Activated CD4-positive, alpha-beta T cell treated with anti-CD3 and anti-CD28 coated beads, Interleukin-2, Interleukin-6, amounts not matched to agents 100 ng/mL and 50 ng/mL, durations not matched to agents 16 hours and 8 hours (primary cell): ENCODE measurements at regions not wholly inside any gene's neighbourhood (a gene's known extent, or its start where the extent isn't known, plus 50 kb on each side); places are given as distances from the start of the nearest gene placed in this dataset.
A peak's percentile ranks its signal among the peaks of the same experiment; 100 is the strongest.
"Not testable (repeated sequence)": the region's sequence is repeated elsewhere in the genome, so short reads cannot be mapped to it uniquely, and the experiment has no call there.

Source experiments
- DNase-seq: peaks from one replicate; pipeline ENCODE4 v3.0.0-alpha.2; 2020

DNA sequence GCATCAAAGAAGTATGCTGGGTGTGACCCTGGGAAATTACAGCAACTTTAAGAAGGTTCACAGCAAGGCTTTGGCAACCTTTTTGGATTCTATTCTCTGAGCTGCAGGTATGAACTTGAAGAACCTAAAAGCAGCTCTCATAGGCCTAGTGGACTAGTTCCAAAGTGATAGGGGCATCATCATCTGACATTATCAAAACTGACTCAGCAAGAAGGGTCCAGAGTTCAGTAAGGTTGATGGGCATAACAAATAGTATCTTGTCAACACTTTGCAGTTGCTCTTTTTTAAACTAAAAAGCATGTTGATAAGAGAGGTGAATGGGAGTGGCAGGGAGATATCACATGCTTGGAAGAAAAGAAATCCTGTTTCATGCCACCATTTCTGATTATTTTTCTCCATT lies 249.3 kb downstream of the ZNF674 start:
- no peak for DNase-seq

DNA sequence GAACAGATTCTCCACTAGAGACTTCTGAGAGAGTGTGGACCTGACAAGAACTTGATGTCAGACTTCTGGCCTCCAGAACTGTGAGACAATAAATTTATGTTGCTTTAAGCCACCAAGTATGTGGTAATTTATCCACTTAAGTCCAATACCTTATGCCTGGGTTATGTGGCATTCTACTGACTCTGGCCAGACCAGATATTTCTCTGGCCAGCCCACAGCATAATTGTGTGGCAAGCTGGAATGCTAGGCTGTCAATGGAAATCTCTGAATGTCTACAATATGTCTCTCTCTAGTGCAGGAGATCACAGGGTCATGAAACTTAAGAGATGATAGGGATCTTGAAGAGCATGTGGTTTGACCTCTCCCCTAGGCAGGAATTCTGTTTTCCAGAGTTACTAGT lies 251.0 kb downstream of the ZNF674 start:
- DNase-seq: no peak

DNA sequence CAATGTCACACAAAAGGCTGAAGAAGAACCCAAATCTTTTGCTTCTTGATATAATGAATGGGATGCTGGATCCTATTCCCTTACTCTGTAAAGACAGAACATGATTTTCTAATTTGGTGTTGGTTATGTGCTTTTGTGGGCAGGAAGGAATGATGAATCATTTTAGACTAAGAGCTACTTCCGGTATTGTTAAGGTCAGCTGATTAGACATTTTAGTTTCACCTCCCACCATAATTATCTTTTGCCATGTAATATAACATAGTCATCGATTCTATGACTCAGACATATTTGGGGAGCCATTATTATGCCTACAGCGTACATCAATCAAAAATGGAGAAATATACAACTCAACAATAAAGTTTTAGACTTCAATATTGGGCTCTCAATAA lies 265.3 kb downstream of the ZNF674 start:
- peak; percentile 53 for DNase-seq

DNA sequence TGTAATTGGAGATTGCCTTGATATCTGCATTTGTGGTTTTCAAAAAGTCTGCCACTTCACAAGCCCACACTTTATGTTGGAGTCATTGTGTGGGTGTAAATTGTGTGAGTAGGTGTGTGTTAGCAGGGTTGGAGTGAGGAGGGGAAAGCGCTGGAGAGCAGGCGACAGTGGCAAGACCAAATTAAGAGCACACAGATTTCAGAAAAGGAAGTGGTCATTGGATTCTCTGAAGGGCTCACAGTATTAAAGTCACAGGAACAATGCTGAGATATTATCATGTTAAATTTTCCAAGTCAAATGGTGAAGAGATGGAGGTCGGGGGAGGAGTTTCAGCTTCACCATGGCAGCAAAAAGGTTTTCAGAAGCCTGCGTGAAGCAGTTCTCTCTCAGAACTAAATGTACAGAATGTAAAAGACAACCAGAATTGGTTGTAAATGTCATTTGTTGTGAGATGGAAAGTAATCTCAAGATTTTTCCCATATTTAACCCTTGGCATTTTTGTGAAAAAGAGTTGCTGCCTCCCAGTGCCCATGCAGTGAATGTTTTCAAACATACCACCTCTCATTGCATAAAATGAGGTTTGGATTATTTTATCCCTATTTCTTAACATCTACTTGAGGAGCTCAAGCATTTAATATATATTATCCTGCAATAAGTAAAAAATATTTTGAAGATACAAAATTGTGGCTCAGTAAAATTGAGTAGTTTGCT lies 265.9 kb downstream of the ZNF674 start:
- peak; percentile 51 for DNase-seq

DNA sequence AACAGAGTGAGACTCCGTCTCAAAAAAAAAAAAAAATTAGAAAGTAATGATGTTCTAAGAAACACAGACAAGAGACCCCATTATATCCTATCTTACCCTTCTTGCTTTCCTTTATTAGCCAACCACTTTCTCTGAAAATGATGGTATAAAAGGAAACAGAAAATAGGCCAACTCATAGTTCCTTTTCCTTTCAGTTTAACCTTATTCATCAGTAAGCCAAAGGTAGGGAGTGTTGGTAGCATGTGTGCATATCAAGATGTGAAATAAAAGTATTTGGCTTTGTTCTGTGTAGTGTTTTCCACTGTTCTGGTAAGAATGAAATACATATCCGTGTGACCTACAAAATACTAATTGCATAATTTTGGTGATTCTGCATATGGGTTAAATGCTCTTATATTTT lies 266.6 kb downstream of the ZNF674 start:
- peak; percentile 21 for DNase-seq

DNA sequence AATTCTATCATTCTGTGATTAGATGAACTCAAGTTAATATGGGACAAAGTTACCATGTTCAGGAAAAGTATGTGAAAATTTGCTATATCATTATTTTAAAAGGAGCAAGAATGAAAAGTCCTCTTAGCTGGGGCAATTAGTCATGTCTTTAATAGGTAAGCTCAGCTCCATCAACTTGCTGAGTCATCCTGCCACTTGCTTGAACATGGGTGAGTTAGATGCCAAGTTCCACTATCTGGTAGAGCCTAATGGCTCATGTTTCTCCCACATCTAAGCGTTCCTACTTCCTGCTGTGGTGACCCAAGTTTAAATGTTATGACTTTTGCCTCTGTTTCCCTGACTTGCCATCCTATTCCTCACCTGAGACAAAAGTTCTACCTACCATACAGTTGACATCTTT lies 276.8 kb downstream of the ZNF674 start:
- peak; percentile 39 for DNase-seq

DNA sequence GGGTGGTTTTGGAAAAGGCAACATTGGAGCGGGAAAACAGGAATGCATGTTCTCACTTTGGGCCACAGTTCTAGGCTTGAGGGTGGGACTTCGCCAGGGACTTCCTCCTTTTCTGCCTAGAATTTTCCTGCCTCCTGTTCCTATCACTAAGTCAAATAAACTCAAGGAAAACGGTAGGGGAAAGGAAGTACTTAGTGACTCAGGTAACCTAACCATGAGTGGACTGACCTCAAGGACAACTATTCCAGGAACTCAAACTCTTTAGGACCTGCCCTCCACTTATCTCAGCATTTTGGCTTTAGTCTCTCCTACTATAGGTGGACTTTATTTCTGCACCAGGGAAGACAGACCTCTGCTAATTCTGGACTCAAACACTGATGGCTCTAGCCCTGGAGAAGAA lies 281.7 kb downstream of the ZNF674 start:
- DNase-seq: no peak

DNA sequence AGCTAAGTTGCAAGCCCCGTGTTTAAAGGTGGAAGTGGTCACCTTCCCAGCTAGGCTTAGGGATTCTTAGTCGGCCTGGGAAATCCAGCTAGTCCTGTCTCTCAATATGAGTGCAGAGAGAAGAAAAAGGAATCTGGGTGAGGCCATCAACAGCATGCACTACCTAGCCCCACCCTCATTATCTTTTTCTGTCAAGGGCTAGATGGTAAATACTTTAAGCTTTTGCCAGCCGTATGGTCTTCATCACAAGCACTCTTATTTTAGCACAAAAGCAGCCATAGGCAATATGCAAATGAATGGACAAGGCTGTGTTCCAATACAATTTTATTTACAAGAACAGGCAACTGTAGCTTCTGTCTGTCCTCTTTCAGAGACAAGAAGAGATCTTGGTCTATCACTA lies 282.9 kb downstream of the ZNF674 start:
- DNase-seq: no peak

DNA sequence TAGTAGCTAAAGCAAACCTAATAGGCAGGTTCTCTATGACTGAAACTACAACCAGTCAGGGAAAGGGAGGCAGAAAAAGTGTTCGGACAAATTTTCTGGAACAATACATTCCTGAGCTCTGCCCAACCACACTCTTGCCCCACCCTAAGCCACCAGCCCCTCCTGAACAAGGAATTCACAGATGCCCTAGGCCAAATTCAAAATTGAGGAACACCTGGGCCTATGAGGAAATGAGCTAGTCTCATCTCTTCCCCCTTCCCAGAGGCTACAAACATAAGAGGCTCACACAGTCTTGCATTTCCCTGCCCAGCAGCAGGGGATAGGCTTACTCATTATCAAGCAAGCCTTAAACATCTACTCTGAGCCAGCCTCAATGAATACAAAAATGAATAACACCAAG lies 284.7 kb downstream of the ZNF674 start:
- no peak for DNase-seq

DNA sequence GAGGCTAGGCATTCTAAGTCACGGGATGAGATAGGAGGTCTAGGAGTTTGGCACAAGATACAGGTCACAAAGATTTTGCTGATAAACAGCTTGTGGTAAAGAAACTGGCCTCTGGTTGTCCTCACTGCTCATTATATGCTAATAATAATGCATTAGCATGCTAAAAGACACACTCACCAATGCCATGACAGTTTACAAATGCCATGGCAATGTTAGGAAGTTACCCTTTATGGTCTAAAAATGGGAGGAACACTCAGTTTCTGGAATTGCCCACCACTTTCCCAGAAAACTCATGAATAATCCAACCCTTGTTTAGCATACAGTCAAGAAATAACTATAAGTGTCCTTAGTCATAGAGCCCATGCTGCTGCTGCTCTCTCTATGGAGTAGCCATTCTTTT lies 286.9 kb downstream of the ZNF674 start:
- no peak for DNase-seq

DNA sequence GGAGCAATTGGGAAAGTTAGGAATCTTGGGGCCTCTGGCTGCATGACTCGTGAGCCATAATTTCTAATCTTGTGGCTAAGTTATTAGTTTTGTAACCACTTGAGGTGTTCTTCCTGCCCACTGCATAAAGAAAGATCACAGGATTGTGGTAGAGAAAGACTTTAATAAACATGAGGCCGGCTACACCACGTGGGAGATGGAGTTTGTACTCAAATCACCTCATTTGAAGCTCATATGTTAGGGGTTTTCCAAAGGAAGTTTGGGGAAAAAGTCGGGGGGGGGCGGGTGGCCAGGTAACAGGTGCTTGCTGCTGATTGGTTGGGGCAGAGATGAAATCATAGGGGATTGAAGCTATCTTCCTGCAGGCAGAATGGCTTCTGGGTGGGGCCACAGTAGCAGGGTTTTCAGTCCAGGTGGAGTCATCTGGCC lies 287.8 kb downstream of the ZNF674 start:
- DNase-seq: no peak

DNA sequence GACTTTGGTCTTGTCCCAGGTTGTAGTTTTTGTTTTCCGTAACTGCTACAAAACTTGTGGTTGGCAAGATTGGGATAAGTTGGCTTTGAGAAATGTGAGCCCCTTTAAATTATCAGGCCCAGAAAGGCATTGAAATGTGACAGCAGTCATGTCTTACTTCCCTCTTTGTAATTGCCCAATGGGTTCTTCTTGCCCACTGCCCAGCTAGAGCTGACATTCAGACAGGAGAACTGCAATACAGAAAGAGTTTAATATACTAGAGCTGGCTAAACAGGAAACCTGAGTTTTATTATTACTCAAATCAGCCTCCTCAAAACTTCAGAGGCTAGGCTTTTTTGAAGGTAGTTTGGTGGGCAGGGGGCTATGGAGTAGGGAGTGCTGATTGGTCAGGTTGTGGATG lies 288.3 kb downstream of the ZNF674 start:
- DNase-seq: no peak

DNA sequence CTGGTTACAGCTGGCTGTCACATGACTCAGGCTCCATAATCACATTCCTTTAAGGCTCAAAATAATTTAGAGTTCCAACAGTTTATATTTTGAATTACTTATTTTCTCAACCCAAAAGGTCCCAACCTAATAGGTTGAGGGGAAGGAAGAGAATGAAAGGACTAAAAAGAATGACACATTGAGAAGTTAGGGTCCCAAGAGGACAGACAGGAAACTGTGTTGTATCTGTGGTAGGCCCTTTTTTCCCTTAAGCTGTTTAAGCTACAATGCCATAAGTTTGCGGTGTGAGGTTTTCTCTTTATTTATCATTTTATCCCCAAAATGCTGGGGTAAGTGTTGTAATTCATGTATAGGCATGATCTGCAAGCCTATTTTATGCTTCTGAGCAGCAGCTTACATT lies 290.2 kb downstream of the ZNF674 start:
- DNase-seq: no peak

DNA sequence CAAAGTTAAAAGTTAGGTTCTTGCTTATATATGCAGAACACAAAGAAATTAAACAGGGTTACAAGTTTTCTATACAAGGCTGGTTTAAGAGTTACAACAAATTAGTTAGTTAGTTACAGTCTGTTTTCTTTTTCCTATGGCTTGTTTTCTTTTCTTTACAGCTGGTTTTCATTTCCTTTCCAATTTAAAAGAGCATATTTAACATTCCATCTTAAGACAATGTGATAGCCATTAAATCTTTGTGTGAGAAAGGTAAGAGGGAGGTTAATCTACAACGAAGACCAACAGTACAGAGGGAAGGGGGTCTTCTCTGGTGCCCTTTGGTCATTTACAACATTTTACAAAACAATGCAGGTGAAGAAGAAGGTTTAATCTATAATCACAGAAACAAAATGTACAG lies 290.6 kb downstream of the ZNF674 start:
- DNase-seq: no peak

DNA sequence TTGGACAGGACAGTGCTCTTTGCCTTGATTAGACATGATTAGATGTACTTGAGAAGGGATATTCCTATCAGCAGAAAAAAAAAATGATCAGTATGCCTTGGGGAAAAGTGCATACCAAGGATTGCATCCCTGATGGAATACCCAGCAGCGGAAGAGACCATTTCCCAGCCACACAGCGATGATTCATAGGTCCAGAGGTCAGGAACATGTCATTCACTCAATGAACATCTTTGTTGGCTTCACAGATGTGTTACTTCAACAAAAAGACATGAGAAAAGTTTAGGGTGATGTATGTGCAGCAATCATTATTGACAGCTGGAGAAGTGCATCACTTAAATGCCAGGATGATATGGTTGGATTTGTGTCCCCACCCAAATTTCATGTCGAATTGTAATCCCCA lies 293.5 kb downstream of the ZNF674 start:
- DNase-seq: no peak

DNA sequence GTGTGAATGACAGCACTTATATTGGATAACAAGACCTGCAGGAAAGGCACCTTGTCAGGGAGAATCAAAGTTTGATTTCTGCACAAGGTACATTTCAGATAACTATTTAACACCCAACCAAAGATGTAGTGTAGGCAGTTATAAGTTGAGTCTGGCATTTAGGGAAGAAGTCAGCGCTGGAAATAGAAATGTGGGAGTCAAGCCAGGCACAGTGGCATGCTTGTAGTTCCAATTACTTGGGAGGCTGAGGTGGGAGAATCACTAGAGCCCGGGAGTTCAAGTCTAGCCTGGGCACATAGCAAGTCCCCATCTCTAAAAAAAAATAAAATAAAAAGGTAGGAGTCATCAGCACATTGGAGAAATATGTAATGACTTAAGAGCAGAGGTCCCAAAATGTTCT lies 295.1 kb downstream of the ZNF674 start:
- DNase-seq: no peak

DNA sequence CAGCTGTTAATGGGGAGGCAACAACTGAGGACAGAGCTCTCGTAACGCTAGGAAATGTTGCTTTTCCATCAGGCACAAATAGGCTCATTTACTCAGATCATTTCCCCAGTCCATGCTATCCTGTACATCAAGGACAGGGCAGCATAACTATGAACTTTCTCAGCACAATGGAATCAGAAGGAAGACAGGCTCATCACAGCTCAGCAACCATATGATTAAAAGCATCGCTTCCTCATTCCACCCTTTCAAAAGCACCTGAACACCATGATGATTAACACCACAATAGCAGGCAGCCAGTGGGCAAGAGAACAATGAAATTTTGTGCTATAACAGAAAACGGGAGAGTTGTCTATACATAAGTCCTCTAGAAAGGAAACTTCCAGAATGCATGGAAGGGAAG lies 297.8 kb downstream of the ZNF674 start:
- DNase-seq: no peak

DNA sequence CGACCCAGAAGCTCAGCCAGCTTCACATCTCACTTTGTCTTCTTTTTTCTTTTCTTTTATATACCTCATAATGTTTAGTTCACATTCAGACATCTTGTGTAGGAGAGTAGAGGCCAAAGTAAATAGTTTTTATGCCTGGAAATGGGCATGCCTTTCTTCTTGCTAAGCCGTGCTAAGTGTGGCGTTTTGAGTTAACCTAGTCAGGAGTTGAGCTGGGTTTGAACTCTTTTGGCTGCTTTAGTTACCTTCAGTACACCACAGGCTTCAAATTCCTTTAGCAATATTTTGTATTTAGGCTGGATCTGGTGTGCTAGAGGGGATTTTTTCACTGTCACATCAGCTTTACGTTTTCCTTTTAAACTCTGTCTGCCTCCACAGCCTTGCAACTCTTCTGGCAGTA lies 300.8 kb downstream of the ZNF674 start:
- no peak for DNase-seq

DNA sequence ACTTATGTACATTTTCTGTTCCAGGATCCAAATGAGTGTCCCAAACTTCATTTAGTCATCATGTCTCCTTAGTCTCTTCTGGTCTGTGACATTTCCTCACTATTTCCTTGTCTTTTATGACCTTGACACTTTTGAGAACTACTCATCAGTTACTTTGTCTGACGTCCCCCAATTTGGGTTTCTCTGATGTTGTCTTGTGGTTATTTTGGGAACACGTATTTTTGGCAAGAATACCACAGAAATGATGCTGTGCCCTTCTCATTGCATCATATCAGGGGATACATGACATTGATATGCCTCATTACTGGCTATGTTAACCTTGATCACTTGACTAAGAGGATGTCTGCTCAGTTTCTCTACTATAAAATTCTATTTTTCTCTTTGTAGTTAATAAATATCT lies 308.8 kb downstream of the ZNF674 start:
- no peak for DNase-seq

DNA sequence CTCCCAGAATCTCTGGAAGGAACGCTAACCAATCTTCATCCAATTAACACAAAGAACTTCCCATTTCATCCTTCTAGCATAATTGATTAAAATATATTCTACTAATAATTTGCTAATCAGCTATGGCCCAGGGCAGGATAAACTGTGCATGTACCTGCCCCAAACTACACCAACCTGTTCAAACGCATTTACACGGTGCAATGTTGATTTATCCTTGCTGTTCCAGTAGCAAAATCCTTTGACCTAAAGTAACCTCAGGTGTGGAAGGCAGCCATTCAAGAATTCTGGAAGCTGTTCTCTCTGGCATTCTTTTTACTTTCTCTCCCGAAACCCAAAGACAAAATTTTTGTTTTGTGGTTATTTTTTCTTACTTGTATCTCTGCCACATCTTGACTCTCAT lies 309.4 kb downstream of the ZNF674 start:
- no peak for DNase-seq

DNA sequence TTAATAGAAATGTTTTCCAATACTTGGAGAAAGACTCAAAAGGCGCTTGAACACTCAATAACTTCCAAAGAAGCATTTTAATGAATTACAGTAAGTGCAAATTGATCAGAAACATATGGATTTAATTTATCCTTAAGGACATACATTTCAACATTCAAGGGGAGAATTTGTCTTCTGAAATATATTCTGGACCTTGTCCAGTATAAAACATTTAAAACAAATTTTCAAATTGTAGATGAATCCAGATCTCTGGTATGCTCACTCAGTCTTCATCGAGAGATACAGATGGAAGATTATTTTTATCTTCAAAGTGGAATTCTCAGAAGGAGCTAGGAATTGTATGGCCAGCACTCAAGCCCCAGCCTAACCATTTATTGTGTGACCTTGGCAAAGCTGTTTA lies 310.4 kb downstream of the ZNF674 start:
- no peak for DNase-seq

DNA sequence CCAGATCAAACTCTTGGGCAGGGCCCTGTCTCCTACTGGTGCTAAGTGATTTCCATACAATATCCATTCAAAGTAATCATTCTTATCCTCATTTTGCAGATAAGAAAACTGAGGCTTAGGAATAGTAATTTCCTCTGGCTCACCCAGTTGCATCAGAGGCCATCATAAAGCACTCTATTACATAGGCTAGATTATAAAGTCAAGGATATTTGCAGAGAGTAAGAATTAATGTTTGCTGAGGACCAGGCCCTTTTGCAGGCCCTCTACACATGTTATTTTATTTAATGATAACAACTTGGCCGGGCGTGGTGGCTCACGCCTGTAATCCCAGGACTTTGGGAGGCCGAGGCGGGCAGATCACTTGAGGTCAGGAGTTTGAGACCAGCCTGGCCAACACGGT lies 316.8 kb downstream of the ZNF674 start:
- DNase-seq: no peak

DNA sequence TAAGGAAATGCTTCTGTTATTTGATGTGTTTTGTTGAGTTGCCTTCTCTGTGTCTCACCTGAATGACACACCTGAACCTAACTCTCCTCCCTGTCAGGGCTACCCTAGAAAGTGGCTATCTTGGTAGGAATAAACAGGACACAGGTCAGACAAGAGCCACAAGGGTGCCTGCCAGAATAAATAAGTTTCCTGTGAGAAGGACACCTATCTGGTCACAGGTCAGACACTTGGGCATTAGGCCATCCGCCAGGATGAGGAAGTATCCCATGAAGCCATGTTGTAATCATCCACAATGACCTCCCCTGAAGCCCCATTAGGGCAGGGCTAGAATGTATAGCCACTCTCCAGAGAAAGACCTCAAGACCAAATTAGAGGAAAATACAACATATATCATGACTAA lies 318.8 kb downstream of the ZNF674 start:
- DNase-seq: no peak

DNA sequence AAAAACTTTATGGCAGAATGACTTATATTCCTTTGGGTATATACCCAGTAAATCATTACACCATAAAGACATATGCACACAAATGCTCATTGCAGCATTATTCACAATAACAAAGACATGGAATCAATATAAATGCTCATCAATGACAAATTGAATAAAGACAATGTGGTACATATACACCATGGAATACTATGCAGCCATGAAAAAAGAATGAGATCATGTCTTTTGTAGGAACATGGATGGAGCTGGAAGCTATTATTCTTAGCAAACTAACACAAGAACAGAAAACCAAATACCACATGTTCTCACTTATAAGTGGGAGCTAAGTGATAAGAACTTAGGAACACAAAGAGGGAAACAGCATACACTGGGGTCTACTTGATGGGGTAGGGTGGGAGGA lies 321.7 kb downstream of the ZNF674 start:
- not testable (repeated sequence) for DNase-seq

DNA sequence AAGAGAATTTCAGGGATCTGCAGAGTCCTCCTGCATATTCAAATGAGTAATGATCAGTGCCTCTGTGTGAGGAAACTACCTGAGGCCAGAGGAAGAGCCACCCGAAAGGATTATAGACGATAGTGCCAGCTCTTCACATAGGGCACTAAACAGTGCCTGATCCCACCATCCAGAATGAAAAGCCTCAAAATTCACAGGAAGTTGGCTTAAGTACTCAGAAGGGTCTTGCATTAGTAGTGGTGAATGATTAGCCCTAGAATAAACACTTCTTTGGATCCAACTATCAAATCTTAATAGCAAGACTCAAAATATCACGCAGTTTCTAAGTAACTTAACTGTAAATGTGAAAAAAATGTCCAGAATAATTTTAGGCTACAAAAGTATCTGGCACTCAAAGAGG lies 324.4 kb downstream of the ZNF674 start:
- DNase-seq: no peak

DNA sequence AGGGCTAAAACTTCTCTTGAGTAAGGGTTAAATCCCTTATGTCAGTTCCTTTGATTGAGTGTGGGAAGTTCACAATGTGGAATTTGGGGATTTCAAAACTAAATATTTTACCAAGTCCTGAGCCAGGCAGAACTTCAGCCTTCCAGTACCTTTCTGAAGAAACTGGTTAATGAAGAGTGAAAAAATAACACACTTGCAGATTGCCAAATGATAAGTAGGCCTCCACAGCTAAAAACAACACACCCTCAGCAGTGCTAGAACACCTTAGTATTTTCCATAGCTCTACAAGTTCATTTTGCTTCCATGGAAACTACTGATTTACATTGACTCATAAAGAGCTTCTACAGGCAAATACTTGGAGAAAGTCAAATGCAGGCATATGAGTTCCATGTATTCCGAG lies 326.8 kb downstream of the ZNF674 start:
- no peak for DNase-seq
